Fibroblast of skin of right biceps (primary cell): ENCODE measurements at regions not wholly inside any gene's neighbourhood (a gene's known extent, or its start where the extent isn't known, plus 50 kb on each side); places are given as distances from the start of the nearest gene placed in this dataset.

Experiments
- DNase-seq: peaks from one replicate; pipeline ENCODE4 v3.0.0-alpha.2; 2013

DNA sequence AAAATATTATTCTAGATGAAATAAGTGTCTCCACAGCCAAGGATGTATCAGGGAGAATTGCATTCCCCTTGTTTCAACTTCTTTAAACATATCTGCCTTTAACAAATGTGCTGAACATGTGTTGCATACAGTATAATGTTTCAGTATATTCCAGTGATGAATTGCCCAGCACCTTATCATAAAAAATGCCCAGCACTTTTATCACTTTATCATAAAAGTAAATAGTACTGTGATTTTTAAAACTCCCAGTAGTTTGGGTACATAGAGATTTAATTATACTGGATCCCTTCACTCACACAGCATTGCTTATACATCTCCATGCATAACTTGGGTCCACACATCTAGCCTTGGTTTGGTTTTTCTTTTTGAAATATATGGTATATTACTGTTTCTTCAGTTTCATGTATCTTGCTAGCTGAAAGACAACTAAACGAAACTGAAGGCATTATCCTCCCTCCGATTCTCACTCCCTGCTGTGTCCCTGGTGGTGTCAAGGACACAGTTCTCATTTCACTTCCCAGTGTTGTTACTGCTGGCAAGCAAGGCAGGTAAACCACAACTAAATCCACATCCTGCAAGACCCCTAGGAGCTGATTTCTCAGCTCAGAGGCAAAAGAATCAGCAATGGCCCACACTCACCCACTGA is 118.2 kb upstream of the SLC44A3 start:
- DNase-seq: no peak

DNA sequence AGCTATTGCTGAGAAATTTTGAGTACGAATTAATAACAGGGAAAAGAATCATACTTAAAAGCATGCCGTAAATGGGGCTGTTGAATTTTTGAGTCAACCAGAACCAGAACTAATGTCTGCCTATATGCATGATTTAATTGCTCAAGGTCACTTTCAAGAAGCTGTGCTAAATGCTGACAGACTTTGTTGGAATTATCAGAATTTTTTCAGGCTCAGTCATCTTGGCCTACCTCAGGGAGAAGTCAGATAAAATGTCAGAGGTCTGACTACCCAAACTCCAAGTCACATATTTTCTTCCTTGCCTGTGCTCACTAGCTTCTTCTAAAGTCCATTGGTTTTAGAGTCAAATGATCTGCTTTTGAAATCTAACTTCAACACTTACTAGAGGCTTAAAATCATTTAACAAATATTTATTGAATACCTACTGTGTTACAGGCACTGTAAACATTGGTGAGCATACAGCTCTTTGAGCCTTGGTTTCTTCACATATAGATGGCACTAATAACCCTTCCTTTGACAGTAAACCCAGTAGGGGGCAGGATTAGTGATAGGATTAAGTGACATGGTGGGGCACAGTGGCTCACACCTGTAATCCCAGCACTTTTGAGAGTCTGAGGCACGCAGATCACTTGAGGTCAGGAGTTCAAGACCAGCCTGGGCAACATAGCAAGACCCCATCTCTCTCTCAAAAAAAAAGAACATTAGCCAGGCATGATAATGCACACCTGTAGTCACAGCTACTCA is 121.2 kb upstream of the SLC44A3 start:
- DNase-seq: peak; percentile 95

DNA sequence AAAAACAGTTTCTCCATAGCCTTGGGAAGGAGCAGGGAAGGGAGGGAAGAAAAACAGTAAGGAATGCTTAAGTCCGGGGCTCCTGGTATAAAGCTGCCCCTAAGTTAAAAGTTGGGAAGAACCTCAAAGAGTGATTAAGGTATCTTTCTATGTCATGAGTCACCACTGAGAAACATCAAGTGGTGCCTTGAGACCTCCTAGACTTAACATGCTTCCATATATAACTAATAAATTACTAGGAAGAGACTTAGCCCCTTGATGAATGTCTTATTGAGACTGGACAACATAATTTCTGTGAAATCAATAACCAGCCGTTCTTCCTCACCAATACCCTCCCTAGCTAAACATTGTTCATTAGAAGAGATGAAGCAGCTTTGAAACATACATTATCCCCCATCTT is 121.8 kb upstream of the SLC44A3 start:
- DNase-seq: peak; percentile 86

DNA sequence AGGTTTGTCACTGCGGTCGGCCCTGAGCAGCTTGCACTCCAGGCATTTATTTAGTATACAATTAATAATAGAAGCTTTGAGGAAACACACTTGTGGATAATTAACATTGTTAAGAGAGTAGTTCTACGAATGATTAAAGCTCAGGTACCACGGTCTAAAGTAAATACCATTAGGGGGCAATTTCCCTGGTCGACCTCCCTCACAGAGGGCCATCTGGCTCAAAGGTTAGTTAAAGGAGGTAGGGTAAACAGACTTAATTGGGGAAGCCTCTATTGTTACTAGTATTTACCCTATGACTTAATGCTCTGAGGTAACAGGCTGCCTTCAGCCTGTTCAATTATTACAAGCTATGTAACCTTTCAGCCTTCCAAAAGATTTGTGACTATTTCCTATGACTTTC is 122.3 kb upstream of the SLC44A3 start:
- no peak for DNase-seq

DNA sequence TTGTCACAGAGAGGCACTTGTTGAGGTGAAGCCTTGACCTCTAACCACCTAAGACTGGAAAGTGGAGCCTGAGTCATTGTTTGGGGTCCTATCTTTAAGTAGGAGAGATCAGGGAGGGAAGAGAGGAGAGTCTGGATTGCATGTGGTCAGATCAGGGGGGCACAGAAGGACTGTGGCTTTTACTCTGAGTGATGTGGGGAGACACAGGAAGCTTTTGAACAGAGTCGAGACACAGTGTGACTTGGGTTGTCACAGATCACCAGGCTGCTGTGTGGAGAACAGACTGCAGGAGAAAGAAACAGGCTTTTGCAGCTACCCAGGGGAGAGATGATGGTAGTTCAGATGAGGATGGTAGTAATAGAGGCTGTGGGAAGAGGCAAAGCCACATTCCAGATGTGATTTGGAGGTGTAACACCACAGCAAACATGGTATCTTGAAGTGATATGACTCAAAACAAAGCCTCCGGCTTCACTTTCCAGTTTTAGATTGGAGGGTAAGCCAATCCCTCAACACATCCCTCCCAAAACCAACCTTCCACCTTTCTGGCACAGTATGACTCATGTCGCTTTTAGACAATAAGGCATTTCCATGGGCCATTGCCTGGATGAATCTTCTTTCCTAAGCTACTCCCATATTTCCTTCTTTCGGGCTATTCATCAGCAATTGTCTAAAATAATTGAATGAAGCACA is 125.8 kb upstream of the SLC44A3 start:
- no peak for DNase-seq

DNA sequence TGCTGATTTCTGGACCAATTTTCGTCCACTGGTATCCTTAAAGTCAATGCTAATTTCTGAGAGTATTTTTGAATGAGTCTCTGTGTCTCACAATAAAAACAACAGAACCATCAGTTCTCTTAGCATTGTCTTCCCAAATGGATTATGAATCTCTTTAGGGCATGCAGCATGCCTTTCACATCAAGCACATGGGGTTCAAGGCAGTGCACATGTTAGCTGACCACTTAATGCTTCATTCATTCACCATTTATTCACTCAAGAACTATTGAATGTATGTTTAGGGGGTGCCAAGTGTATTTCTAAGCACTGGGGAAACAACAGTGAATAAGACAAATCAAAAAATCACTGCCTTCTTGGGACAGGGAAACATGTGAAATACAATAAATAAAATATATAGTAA is 126.7 kb upstream of the SLC44A3 start:
- DNase-seq: no peak

DNA sequence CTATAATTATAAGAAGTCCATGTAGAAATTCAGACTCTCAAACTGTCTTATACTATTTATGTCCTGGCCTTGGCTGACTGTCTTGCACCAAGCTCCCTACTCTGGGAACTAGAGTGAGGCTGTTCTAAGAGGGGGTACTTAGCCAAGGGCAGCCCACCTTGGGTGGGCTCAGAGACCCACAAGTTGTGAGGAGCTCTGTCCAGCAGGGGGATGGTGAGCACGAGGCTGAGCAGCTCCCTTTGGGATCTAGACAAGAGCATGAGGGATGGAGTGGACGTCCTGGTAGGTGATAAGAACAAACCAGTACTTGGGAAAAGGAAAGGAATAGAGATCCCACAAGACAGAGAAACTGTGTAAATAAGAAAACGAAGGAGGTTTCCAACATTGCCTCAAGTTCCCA is 127.1 kb upstream of the SLC44A3 start:
- DNase-seq: no peak

DNA sequence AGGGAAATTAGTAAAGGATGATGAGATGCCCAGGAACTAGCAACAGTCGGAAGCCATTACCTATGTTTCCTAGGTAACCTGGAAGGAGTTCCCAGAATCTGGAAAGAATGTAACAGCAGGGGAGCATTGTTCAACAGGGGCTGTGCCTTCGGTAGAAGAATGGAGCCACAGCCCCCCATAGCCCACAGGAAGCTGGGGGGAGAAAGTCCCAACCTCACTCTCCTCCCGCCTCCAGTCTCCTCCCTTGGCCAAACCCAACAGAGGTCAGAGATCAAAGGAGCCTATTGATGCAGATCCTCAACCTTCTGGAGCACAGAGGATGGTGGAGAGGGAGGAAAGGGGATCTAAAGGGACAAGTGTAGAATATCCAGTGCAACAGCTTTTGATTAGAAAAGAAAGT is 131.5 kb upstream of the SLC44A3 start:
- no peak for DNase-seq

DNA sequence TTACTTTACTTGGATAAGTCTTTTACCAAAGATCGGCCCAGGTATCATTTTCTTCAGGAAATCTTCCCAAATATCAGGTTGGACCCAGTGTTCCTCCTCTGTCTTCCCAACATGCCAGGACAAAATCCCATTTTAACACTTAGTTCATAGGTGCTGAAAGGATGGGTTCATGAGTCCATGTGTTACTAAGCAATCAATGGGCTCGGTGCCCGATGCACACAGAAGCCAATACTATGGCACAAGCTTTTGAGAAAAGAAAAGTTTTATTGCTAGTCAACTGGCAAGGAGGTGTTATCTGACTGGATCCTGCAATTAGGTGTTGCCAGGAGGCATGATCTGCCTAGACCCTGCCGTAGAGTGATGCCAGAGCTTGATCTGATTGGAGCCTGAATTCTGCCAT is 133.3 kb upstream of the SLC44A3 start:
- no peak for DNase-seq

DNA sequence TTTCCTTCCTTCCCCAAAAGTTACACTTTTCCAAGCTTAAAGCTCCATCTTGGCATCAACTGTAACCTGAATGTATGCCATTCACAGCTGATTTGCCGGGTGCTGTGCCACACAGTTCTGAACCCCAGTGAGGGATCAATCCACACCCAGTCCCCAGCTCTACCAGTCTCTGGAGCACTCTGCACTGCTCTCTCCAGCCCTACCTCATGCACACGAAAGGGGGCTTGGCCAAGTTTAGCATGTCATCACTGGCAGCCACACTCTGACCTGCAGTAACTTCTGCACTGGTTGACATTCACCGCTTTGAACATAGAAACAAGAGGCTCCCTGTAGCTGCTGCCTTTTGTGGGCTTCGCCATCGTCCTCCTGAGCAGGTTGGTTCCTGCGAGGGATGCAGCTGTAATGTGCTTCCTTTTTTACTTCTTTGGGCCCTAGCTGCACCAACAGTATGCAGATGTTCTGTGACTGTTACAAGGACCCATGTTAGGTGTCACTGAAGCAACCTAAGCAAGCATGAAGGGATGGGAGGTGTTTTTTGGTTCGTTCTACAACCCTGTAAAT is 135.4 kb upstream of the SLC44A3 start:
- no peak for DNase-seq

DNA sequence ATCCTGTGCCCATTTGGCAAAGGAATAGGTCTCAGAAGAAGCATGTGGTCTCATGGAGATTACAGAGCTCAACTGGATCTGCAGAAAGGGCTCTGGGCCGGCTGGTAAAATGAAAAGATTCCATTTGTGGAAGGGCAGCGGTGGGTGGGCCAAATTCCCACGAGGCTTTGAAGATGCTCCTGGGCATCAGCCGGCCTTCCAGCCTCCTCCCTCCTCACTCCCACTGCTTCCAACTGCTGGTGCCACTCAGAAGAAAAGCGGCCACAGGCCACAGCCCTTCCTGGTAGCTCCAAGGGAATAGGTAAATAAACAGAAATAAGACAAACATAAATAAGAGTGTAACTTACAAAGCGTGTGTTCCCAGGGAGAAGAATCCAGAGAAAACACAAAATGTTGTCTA is 136.3 kb upstream of the SLC44A3 start:
- DNase-seq: no peak

DNA sequence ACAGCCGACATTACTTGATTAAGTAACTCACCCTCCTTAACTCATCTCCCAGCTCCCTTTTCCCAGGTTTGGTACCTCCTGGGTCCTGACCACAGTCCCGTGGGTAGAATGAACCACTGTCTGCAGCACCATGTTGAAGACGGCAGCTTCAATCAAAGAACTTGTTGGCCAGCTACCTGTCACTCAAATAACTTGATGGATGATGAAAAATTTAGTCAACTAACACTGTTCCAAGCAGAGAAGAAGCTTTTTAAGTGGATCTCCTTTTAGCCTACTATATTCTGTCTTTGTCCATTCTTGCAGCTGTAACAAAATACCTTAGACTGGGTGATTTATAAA is 138.4 kb upstream of the F3 start:
- no peak for DNase-seq

DNA sequence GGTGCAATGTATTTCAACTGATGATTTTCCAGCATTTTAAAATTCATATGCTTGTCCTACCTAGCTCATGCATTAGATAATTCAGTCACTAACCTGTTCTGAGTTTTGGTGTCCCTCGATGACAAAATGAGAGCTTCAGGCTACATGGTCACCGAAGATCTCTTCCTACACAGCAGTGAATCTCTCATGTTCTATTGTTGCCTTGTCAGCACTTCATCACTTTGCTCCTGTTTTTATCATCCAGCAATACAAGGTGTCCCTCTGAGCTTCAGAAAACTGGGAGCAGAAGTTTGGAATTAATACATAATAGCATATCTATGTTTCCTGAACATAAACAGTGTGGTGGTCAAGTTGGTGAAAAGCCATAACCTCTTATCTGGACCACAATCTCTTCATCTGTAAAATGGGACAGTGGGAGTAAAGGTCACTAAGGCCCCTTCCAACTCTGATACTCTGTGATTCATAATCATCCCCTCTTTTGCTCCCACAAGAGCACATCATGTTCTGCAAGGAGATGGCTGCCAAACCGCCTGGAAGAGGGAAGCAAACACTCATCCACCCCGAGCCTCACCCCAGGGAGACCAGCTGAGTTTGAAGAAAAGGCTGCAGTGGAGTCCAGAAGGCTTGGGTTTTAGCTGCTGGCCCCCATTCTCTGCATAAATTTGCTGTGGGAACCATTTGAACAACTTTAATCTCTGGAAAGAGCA is 137.9 kb upstream of the F3 start:
- DNase-seq: peak; percentile 18

DNA sequence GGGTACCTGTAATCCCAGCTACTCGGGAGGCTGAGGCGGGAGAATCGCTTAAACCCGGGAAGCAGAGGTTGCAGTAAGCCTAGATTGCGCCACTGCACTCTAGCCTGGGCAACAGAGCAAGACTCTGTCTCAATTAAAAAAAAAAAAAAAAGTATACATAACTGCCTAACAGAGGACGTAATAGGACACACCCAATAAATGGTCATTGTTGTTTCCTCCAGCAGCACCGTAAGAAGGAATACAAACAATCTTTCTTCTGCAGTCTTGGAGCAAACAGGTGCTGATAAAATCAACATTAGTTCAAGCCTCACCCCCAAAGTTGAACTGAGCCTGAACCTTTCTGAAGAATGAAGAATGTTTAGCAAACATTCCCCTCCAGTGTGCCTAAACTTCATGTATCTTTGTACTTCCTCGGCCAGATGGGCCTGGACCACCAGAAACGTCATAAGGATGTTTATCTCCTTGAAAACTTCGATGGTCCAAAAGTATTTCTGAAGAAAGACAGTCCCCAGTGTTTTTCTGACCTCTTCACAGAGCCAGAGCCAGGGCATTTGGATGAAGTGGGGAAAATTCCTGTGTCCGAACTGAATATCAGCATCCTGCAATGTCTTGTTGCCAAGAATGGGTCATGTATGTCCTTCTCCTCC is 136.8 kb upstream of the F3 start:
- DNase-seq: no peak

DNA sequence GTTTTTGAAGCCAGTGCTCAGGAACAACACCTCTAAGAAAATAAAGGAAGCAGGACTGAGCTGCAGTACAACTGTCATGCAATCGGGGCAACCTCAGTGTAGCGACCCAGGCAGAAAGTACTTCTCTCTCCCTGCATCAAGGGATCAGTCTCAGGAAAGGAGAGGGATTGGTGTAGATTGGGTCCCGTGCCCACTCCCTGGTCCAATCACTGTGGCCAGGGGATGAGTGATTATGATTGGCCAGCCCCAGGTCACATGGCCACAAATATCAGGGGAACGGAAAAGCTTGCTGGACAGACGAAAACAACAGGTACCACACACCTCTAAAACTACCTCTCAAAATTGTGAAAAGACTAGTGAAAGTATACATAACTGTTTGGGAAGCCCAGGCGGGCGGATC is 136.2 kb upstream of the F3 start:
- DNase-seq: no peak

DNA sequence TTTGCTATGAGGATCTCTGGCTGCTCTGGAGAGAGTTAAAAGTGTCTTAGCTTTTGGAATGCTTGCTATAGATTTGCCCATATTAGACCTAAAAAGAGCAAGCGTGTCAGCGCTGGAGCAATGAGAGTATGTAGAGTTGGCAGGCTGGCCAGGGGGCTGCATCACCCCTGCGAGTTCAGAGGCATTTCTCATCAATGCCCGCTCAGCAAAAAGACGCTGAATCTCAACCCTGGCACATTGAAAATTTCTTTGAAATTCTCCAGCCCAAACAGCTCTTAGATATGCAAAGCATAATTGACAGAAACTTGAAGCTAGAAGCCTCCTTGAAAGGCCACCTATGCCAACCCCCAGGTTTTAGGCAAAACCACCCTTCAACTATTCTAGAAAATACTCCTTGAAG is 135.5 kb upstream of the F3 start:
- DNase-seq: no peak

DNA sequence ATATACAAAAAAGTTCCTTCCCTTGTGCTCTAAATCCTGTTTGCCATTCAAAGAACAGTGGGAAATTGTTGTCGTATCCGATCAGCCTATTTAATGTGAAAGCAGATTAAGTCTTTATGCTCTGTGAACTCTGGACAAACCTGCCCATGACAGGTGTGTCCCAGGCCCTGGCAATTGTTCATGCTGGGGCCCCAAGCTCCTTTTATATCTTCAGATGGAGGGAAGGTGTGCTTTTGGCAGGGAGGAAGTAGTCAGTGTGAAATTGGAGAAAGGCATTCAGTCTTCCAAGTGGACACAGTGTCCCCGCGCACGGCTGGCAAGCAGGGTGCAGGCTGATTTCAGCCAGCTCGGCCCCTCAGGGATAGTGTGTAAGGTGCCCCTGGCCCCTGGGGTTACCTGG is 135.1 kb upstream of the F3 start:
- DNase-seq: no peak

DNA sequence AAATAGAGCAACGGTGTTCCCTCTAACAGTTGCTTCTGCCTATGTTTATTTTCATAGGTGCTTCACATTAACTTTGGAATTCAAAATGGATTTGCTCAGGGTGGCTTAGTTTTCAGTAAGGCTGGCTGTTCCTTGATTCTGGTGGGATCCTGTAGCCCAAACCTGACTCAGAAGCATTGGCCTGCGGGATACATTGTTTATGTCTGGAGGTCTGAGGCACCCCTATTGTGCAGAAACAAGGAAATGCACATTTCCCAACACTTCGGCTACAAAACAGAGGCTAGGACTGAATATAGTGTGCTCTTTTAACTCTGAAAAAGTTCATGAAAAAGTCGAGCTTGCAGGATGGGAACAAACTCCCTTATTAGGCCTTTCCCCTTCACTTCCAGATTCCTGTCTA is 133.8 kb upstream of the F3 start:
- DNase-seq: peak; percentile 38

DNA sequence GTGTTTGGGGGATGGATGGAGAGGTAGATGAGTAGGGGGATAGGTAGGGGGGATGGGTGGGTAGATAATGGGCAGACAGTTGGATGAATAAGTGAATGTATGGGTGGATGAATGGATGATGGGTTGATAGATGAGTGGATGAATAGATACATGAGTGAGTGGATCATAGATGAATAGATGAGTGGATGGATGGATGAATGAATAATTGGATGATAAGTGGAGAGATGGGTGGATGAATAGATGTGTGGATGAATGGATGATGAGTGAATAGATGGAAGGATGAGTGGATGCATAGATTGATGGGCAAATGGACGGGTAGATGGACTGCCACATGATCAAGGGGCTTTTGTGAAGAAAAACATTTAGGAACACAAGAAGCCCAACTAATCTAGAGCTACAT is 133.3 kb upstream of the F3 start:
- no peak for DNase-seq

DNA sequence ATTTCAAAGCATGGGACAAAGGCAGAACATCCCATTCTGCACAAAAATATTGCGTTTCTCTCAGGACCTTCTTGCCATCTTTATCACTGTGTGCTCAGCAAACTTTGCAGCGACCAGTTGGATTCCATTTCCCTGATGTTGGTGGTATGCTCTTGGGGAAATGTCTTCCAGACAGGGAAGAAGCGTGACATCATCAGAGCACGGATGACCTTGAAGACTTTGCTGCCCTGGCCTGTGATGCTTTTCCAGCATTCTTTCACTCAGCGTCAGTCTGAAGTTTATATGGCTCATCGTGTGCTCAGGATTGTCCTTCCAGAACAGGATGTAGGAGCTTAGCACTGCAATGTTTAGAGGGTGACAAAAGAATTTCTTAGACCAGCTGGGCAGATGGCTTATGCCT is 131.4 kb upstream of the F3 start:
- peak; percentile 85 for DNase-seq

DNA sequence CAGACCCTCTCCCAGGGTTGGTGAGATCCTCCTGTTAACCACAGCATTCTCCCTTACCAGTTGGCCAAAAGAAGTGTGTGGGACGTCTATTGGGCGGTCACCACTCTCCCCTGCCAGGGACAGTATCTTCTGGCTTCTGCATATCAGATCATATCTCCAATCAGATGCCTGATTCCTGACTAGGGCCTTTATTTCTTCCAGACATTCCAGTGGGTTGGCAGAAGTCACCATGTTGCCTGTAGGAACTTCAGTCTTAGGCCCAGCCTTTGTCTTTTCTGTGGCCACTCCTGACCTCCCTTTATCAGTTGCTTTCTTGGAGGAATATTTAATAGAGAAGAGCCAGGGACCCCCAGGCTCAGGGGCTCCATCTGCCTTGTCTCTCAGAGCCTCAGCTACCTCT is 130.4 kb upstream of the F3 start:
- DNase-seq: no peak

DNA sequence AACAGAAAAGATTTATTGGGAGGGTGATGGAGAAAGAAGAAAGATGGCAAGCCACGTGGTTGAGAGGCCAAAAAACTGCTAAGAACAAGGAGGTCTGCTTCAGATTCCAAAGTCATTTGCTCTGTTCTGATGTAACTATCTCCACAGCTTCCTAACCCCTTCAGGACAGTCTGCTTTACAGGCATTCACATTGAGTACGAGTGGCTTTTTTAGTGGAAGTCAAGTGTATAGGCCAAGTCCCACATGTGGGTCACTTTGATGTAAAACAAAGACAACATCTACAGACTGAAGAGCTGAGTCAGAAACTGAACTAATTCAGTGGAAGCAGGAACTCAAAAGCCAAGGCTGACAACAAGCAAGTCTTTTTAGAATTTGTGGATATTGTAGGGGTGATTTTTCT is 128.7 kb upstream of the F3 start:
- DNase-seq: no peak

DNA sequence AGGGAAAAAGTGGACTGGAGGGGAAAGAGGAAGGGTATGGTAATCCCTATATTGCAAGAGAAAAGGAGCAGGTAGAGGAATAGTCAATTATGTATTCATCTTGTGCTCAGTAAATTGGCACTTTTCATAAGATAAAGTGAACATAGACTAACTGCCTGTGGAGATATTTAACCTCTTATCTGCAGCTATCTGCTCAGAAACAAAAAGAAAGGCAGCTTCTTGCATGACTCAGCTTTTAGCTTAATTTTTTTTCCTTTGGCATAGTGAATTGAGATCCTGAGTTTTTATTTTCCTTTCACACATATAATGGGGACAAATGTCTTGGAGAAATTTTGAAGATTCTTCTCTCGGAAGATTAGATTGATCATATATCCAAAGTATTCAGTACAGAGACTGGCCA is 127.6 kb upstream of the F3 start:
- peak; percentile 16 for DNase-seq
